IMR-90 (cell line): ENCODE measurements at regions not wholly inside any gene's neighbourhood (a gene's known extent, or its start where the extent isn't known, plus 50 kb on each side); places are given as distances from the start of the nearest gene placed in this dataset.

ENCODE experiments used
- ATAC-seq: fragments of 200-7000 bp; cut with Tn5 transposase; 2 replicates; pipeline ENCODE4 v1.9.1; 2020; ENCODE audit warnings: low read depth, mild to moderate bottlenecking, moderate library complexity
- BruUV-seq: library from RNA; stranded (reverse); fragments of 400-500 nt; replicated peaks from 2 replicates; lab custom pipeline; 2021; lab: Mats Ljungman, UMichigan
- CTCF ChIA-PET: fragments of 300-600 bp; formaldehyde crosslinking; extraction: SDS; loops from one replicate; lab custom pipeline; 2021; ENCODE audit warnings: antibody characterized with exemption; lab: Yijun Ruan, JAX
- POLR2A ChIA-PET: fragments of 300-600 bp; sonication (Branson Sonifier 250); formaldehyde crosslinking; loops from one replicate; lab custom pipeline; 2022; ENCODE audit warnings: antibody characterized with exemption; ENCODE audit not compliant: unreplicated experiment; lab: Charles Lee
- DNase-seq: peaks from one replicate; pipeline ENCODE4 v3.0.0; 2013
- H2AFZ ChIP-seq: replicated peaks from 2 replicates; pipeline ENCODE3; 2013; ENCODE audit warnings: low read length, mild to moderate bottlenecking; ENCODE audit not compliant: poor library complexity
- H2AK5ac ChIP-seq: 2 replicates; pipeline ENCODE4 v1.6.1; 2013; ENCODE audit warnings: low read depth, low read length, inconsistent platforms
- H2AK9ac ChIP-seq: replicated peaks from 2 replicates; pipeline ENCODE3; 2013; ENCODE audit warnings: mild to moderate bottlenecking, low read depth, low read length, moderate library complexity; ENCODE audit not compliant: poor library complexity
- H2BK120ac ChIP-seq: 2 replicates; pipeline ENCODE4 v1.6.1; 2013; ENCODE audit warnings: low read depth, low read length, inconsistent platforms
- H2BK15ac ChIP-seq: 3 replicates; pipeline ENCODE4 v1.6.1; 2013; ENCODE audit warnings: low read depth, low read length, inconsistent platforms
- H2BK20ac ChIP-seq: 2 replicates; pipeline ENCODE4 v1.6.1; 2013; ENCODE audit warnings: low read depth, mild to moderate bottlenecking, inconsistent platforms, low read length, moderate library complexity
- H2BK5ac ChIP-seq: 2 replicates; pipeline ENCODE4 v1.6.1; 2013; ENCODE audit warnings: mild to moderate bottlenecking, low read depth, low read length, inconsistent platforms; ENCODE audit not compliant: poor library complexity, severe bottlenecking
- H3K14ac ChIP-seq: replicated peaks from 2 replicates; pipeline ENCODE4 v1.6.1; 2013; ENCODE audit warnings: low read depth, low read length, inconsistent platforms
- H3K18ac ChIP-seq: 2 replicates; pipeline ENCODE4 v1.6.1; 2013; ENCODE audit warnings: low read depth, low read length, control low read depth
- H3K23ac ChIP-seq: 2 replicates; pipeline ENCODE4 v1.6.1; 2013; ENCODE audit warnings: low read depth, low read length, inconsistent platforms
- H3K27ac ChIP-seq: 2 replicates; pipeline ENCODE4 v1.5.1; 2013; ENCODE audit warnings: mild to moderate bottlenecking, control low read depth, low read length; ENCODE audit not compliant: insufficient read depth
- H3K27me3 ChIP-seq: 2 replicates; pipeline ENCODE4 v1.6.1; 2013; ENCODE audit warnings: low read length; ENCODE audit not compliant: control insufficient read depth, insufficient read depth
- H3K36me3 ChIP-seq: 2 replicates; pipeline ENCODE4 v1.6.1; 2013; ENCODE audit warnings: low read length, mixed read lengths; ENCODE audit not compliant: control insufficient read depth, insufficient read depth
- H3K4ac ChIP-seq: 2 replicates; pipeline ENCODE4 v1.6.1; 2013; ENCODE audit warnings: low read depth, low read length, inconsistent platforms
- H3K4me1 ChIP-seq: 2 replicates; pipeline ENCODE4 v1.6.1; 2013; ENCODE audit warnings: low read length, mixed read lengths; ENCODE audit not compliant: control insufficient read depth, insufficient read depth
- H3K4me2 ChIP-seq: 2 replicates; pipeline ENCODE4 v1.6.1; 2013; ENCODE audit warnings: low read depth, mild to moderate bottlenecking, control low read depth, low read length, moderate library complexity
- H3K4me3 ChIP-seq: 2 replicates; pipeline ENCODE4 v1.5.1; 2013; ENCODE audit warnings: low read depth, mild to moderate bottlenecking, control low read depth, low read length, moderate library complexity; ENCODE audit not compliant: insufficient read depth
- H3K56ac ChIP-seq: 2 replicates; pipeline ENCODE4 v1.6.1; 2013; ENCODE audit warnings: low read length, inconsistent platforms; ENCODE audit not compliant: insufficient read depth; ENCODE audit errors: extremely low read depth
- H3K79me1 ChIP-seq, 2 experiments: 2 replicates each; pipeline ENCODE4 v1.6.1; 2013; ENCODE audit warnings: low read length in 2 of 2, inconsistent platforms in 1 of 2, low read depth in 1 of 2
- H3K9ac ChIP-seq: 2 replicates; pipeline ENCODE4 v1.6.1; 2013; ENCODE audit warnings: low read depth, low read length, control low read depth
- H3K9me1 ChIP-seq: 2 replicates; pipeline ENCODE4 v1.6.1; 2013; ENCODE audit warnings: low read length, inconsistent platforms; ENCODE audit not compliant: insufficient read depth
- H3K9me3 ChIP-seq: 2 replicates; pipeline ENCODE4 v1.6.1; 2013; ENCODE audit warnings: low read length; ENCODE audit not compliant: control insufficient read depth, insufficient read depth
- H4K20me1 ChIP-seq: 2 replicates; pipeline ENCODE4 v1.6.1; 2013; ENCODE audit warnings: low read length, inconsistent platforms; ENCODE audit not compliant: insufficient read depth
- H4K5ac ChIP-seq: 2 replicates; pipeline ENCODE4 v1.6.1; 2013; ENCODE audit warnings: mild to moderate bottlenecking, low read depth, low read length, control low read depth
- H4K8ac ChIP-seq, 2 experiments: 2 replicates each; pipeline ENCODE4 v1.6.1; 2013; ENCODE audit warnings: low read depth in 2 of 2, low read length in 2 of 2, control low read depth in 1 of 2, inconsistent platforms in 1 of 2
- H4K91ac ChIP-seq: 2 replicates; pipeline ENCODE4 v1.6.1; 2013; ENCODE audit warnings: low read depth, low read length, inconsistent platforms; ENCODE audit not compliant: insufficient read depth
- BHLHE40 ChIP-seq: fragments of 150-350 bp; IDR thresholded peaks from 2 replicates; pipeline ENCODE4 v1.6.1; 2016; ENCODE audit warnings: mild to moderate bottlenecking, low read depth, low read length
- CEBPB ChIP-seq: IDR thresholded peaks from 2 replicates; pipeline ENCODE4 v1.6.1; 2012; ENCODE audit warnings: low read depth, low read length, improper control_type of control experiment
- CHD1 ChIP-seq: IDR thresholded peaks from 2 replicates; pipeline ENCODE4 v1.6.1; 2012; ENCODE audit warnings: low read depth, low read length, improper control_type of control experiment
- FOS ChIP-seq: fragments of 150-350 bp; IDR thresholded peaks from 2 replicates; pipeline ENCODE4 v1.6.1; 2016; ENCODE audit warnings: low read depth, low read length
- NFE2L2 ChIP-seq: fragments of 150-350 bp; IDR thresholded peaks from 2 replicates; pipeline ENCODE4 v1.6.1; 2016; ENCODE audit warnings: low read depth, mild to moderate bottlenecking, low read length
- SMC3 ChIP-seq: fragments of 150-350 bp; IDR thresholded peaks from 2 replicates; pipeline ENCODE4 v1.6.1; 2016; ENCODE audit warnings: low read depth, mild to moderate bottlenecking, antibody characterized with exemption, low read length, moderate library complexity
- WGBS, 2 experiments: methylation state at CpG; one replicate each; pipeline versions ENCODE4 v1.1.5 to v1.1.7; 2013; ENCODE audit warnings: missing lambda C conversion rate in 2 of 2; ENCODE audit not compliant: insufficient read length in 1 of 2; ENCODE audit errors: extremely low coverage in 2 of 2; 5-methylcytosine and 5-hydroxymethylcytosine counted together
- dilution Hi-C: fragments of 300-500 bp; cut with HindIII; formaldehyde crosslinking; loops from one replicate; pipeline ENCODE4 v1.14.3; 2018; ENCODE audit warnings: low sequenced_read_pairs; ENCODE audit not compliant: unreplicated experiment
- in situ Hi-C: fragments of 300-500 bp; cut with MboI; formaldehyde crosslinking; loops from 3 replicates; pipeline ENCODE4 v1.14.3; 2019; ENCODE audit warnings: low sequenced_read_pairs, inconsistent platforms, mixed read lengths
- intact Hi-C: fragments of 100-400 bp; cut with micrococcal nuclease; formaldehyde crosslinking; loops from 2 replicates; pipeline ENCODE4 v1.10.0; 2022

DNA sequence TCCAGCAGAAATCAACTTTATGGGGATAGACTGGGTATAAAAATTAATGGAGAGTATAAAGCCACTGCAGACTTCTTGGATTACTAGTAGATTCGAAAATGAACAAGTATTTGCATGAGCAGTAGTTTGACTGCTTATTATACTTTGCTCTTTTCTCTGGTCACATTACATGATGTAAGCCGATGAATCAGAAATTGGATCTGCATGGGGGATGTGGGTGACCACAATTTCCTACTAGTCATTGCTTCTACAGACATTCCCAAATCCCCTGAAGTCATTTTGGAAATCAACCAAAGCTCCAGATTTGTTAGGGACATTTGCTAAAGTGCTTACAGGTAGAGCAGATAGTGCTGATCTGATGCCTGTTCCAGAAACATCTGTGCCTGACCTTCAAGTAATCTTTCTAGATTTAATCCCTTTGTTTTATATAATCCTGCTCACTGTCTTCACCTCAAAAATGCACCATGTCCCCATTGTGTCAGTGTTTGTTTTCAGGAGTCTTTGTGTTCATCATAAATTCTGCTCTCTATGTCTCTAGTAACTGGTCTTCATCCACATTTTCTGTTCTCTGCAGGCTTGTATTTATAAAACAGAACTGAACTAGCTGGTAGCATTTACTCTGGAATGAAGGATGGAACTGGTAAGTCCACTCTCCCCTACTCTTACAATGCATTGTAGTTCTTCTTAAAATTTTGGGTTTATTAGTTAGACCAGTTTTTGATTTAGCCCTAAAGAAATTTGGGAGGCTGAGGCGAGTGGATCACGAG, 201.5 kb upstream of the CSNK1A1L start:
- Histone ChIP-seq H2AK5ac (no peak overlapping the region), H3K9ac (no peak overlapping the region), H2BK120ac (peak overlapping the region; percentile 67), H3K4me2 (peak overlapping the region; percentile 82; the same call in 1 of the 2 replicates), H2BK20ac (peak overlapping the region; percentile 63; the same call in 1 of the 2 replicates), H2AK9ac (no peak overlapping the region), H3K79me1 (no peaks in the 10 kb centered on the region), H3K14ac (no peak overlapping the region; the same call in 1 of the 2 replicates), H3K9me3 (no peaks in the 10 kb centered on the region), H2BK15ac (peak overlapping the region; percentile 1; the same call in 1 of the 3 replicates), H3K36me3 (no peaks in the 10 kb centered on the region), H3K18ac (peak overlapping the region; percentile 59), H3K4me3 (no peak overlapping the region), H4K20me1 (no peaks in the 10 kb centered on the region), H3K4ac (peak overlapping the region; percentile 73; the same call in 1 of the 2 replicates), H3K4me1 (peaks cover 6% of the 10 kb centered on the region; the same call in 1 of the 2 replicates), H3K56ac (no peak overlapping the region), H3K9me1 (no peaks in the 10 kb centered on the region), H3K23ac (no peak overlapping the region; the same call in 1 of the 2 replicates), H3K27ac (peak overlapping the region; percentile 12), H4K5ac (peak overlapping the region; percentile 72; the same call in 1 of the 2 replicates), H4K8ac (peak overlapping the region; percentile 3 to 56; a peak in 3 of 4 replicates), H4K91ac (no peak overlapping the region), H2AFZ (no peak overlapping the region), H2BK5ac (peak overlapping the region; percentile 52), H3K27me3 (no peaks in the 10 kb centered on the region)
- in situ Hi-C loops: no loop called here
- intact Hi-C loops: no loop called here
- POLR2A ChIA-PET: no interaction called here
- ATAC-seq (peak; percentile 97), DNase-seq (peak; percentile 98)
- 100% methylated on average over 2 of the region's 4 CpGs; no CpG with 5 or more reads in 1 of the 2 experiments for WGBS, 2 experiments
- TF ChIP-seq SMC3: no peak
- peak; percentile 59; the same call in 1 of the 2 replicates for TF ChIP-seq NFE2L2
- TF ChIP-seq FOS: peak; percentile 85
- peak; percentile 81 for TF ChIP-seq BHLHE40
- no peak for TF ChIP-seq CHD1
- TF ChIP-seq CEBPB: peak; percentile 74
- CTCF ChIA-PET: no interaction called here
- BruUV-seq: no TSS peak
- dilution Hi-C loops: no loop called here
